ENCODE measurements at regions not wholly inside any gene's neighbourhood (a gene's known extent, or its start where the extent isn't known, plus 50 kb on each side); places are given as distances from the start of the nearest gene placed in this dataset.

GRCh38 chr7:33853361-33854062, 51.8 kb upstream of the BMPER start:
- no peak for TF ChIP-seq SIN3A (IDR thresholded peaks at IDR 0.05; ENCODE audit: borderline replicate concordance, insufficient read depth, low read length)
- no peak for TF ChIP-seq POLR2AphosphoS5 (IDR thresholded peaks at IDR 0.05; ENCODE audit: low read depth, low read length)
- TF ChIP-seq TAF1 (IDR thresholded peaks at IDR 0.05; ENCODE audit: borderline replicate concordance, insufficient read depth, low read length), result no peak
- TF ChIP-seq REST (IDR thresholded peaks at IDR 0.05; ENCODE audit: insufficient read depth in 1 of 2, low read depth in 2 of 2, low read length in 2 of 2), result no peak

- no peak for TF ChIP-seq TAF1 (IDR thresholded peaks at IDR 0.05; ENCODE audit: borderline replicate concordance, insufficient read depth, low read length)
- no peak for TF ChIP-seq SIN3A (IDR thresholded peaks at IDR 0.05; ENCODE audit: borderline replicate concordance, insufficient read depth, low read length)
- TF ChIP-seq REST (IDR thresholded peaks at IDR 0.05; ENCODE audit: insufficient read depth in 1 of 2, low read depth in 2 of 2, low read length in 2 of 2), result no peak
- no peak for TF ChIP-seq FOXP2 (optimal IDR thresholded peaks at IDR 0.05; ENCODE audit: borderline replicate concordance, extremely low read depth, extremely low read length, insufficient read depth)
- no peak for TF ChIP-seq POLR2AphosphoS5 (IDR thresholded peaks at IDR 0.05; ENCODE audit: low read depth, low read length)
Observed at GRCh38 chr7:33854178-33854577, 51.2 kb upstream of the BMPER start.

- TF ChIP-seq FOXP2 (optimal IDR thresholded peaks at IDR 0.05; ENCODE audit: borderline replicate concordance, extremely low read depth, extremely low read length, insufficient read depth) (no peak), POLR2AphosphoS5 (IDR thresholded peaks at IDR 0.05; ENCODE audit: low read depth, low read length) (no peak), SIN3A (IDR thresholded peaks at IDR 0.05; ENCODE audit: borderline replicate concordance, insufficient read depth, low read length) (no peak), REST (IDR thresholded peaks at IDR 0.05; ENCODE audit: insufficient read depth in 1 of 2, low read depth in 2 of 2, low read length in 2 of 2) (no peak), TAF1 (IDR thresholded peaks at IDR 0.05; ENCODE audit: borderline replicate concordance, insufficient read depth, low read length) (no peak)
Observed at GRCh38 chr7:33854801-33855350, 50.5 kb upstream of the BMPER start.

All from PFSK-1 (cell line).